NOMO-1 treated with DMSO at 0.1 percent for 48 hours (cell line): ENCODE measurements at regions not wholly inside any gene's neighbourhood (a gene's known extent, or its start where the extent isn't known, plus 50 kb on each side); places are given as distances from the start of the nearest gene placed in this dataset.

Experiments used
- DNase-seq: peaks from one replicate; lab custom pipeline; 2025; ENCODE audit not compliant: unreplicated experiment; lab: John Stamatoyannopoulos, UW

DNA sequence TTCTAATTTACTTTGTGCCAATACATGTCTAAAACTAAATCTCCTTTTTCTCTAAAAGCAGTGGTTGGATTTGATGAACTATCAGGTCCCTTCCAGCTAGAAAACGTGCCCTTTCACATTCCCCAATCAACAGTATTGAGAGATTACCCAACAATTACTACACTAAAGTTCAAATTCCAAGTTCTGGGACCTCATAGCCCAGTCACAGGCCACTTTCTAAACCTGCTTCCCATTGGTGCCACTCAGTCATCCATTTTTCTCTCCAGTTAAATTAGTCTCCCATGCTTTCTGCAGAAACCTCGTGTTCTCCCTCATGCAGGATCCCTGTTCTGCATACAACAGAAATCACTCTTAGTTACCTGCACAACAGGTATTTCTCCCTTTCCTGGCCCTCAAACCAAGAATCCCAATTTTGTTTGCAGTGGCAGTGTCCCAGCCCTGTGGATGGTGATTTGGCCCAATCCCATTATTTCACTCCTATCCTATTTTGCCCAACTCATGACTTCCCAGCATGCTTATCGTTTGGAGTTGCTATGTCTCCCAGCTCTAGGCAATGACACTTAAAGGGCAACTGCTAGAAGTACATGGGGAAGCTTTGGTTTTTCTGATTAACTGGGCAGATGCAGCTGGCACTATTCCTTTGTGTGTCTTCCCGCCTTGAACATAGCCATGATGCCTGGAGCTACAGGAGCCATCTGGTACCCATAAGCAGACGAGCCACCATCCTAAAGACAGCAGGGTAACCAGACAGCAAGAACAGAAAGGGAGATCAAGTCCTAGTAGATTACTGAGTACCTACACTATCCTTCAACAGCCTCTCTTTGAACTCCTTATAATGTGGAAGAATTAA lies 224.2 kb downstream of the MINAR1 start:
- no peak for DNase-seq

DNA sequence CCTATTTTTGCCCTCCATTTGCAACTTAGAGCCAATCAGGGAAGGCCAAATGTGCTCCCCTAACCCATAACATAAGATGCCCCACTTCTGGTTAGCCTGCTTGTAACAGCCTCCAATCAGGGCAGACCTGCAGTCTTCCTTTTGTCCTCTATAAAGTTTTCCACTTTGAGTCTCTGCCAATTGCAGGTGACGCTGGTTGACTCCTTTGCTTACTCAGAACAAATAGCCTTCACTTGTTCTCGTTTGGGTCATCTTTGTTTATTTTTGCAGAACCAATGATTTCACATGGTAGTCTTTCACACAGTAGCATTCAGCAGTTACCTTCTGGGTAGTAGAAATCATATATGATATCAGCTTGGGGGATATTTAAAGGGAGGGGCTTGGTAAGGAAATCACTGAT lies 225.6 kb downstream of the MINAR1 start:
- no peak for DNase-seq

DNA sequence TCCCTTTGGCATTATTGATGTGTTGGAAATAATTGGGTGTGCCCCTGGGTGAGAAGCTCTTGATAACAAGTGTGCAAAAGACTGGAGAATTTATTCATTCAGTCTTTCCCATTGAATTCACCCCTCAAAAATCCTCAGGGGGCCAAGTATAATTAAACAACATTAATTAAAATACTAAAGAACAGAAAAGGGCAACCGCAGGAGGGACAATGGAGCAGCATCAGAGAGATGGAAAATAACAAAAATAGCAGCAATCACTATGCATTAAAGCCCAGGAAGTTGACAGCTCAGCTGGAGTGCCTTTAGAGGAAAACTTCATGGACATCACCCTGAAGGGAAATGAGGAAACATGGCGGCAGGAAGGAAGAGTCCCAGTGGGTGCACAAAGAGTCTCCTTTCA lies 227.6 kb downstream of the MINAR1 start:
- DNase-seq, result no peak

DNA sequence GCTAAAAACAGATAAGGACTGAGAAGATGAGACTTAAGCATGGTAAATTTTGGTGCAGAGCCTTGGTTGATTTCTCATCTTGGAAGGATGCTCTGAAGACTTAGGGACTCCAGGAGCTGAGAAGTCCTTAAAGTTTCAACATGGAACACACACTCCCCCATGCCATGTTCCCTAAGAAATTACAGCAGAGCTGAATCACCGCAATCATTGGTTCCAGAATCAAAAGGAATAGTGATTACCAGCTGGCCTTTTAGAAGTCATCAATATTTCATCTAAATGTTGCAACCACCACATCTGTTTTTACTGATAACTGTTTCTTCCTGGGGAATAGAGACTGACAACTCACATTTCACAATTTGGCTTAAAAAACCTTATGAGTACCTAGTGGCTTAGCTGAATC lies 229.3 kb downstream of the MINAR1 start:
- no peak for DNase-seq

DNA sequence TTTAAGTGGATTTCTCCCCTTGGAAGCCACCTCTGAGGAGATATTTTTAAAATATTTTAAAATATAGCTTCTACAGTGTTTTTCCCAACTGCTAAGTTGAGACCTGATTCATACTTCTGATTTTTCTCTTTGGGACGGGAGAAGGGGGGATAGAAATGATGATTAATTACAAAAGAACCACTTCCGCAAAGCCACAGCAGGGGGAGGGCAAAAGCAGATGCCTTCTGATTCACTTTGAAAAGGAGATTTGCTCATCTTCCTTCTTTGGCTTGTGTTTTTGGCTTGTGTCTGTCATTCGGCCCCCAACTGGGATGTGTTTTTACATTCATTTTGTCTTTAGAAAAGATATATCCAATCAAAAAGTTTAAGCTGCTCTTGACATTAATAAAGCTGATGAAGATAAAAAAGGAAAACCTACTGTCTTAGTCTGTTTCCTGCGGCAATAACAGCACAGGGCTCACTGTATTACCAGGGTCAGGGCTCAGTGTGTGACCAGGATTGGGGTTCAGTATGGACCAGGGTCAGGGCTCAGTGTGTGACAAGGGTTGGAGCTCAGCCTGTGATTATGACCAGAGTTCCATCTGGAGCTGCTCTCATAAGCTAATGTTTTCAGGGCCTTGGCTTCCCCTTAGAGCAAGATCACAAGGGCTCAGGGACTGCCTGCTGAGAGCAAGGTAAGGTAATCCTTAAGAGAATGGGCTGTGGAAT lies 223.2 kb downstream of the MTHFS start:
- peak; percentile 76 for DNase-seq

DNA sequence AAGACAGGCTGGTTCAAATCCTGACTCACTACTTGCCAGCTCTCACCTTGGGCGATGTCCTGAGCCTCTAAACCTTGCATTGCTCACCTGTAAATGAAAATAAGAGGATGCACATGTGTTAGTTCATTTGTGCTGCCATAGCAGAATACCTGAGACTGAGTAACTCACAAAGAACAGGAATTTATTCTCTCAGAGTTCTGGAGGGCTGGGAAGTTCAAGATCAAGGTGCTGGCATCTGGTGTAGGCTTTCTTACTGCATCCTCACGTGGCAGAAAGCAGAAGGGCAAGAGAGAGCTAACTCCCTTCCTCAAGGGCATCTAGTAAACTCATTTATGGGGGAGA lies 222.7 kb downstream of the MTHFS start:
- DNase-seq, result no peak

DNA sequence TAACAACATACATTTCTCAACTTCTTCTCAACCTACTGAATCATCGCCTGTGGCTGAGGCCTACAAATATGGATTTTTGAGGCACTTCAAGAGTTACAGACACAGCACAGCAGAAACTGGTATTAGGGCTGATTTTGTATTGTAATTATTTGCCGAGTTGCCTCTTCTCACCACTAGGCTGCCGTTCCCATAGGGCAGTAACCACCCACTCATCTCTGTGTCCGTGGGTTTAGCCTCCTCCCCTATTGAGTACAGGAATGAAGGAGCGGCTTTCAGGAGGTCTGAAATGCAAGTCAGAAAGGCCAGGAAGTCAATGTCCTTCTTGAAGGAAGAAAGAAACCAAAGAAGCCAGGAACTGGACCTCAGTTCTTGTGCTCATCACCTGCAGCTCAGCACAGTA lies 220.8 kb downstream of the MTHFS start:
- no peak for DNase-seq

DNA sequence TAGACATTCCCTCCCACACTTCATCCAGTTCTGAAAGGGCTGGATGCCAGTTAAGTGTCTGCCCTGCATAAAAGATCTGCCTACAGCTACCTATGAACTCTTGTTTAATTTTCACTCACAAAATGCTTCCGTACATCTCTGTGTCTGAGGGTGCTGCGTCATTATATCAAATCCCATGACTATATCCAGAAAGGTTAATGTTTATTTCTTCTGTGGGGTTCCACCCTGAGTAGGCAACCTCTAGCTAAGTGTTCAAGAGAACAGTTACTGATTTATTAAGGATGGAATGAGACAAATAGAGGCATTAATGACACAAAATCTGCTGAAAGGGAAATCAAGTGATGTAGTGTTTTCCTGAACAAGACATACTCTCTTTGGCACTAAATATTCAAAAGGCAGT lies 220.2 kb downstream of the MTHFS start:
- DNase-seq, result no peak

DNA sequence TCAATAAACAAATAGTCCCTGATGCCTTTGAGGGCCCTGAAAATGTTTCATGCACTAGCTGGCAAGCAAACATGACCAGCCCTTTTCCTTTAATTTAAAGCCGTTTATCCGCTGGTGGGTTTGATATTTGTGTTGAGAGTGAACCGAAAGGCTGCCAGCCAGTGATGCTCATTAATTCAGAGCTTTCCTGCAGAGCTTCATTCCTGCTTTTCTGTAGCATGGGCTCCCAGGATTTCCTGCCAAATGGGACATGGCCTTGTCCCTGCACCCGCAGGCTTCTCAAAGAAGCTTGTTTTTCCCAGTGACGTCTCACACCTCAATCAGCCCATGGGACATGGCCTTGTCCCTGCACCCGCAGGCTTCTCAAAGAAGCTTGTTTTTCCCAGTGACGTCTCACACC lies 219.6 kb downstream of the MTHFS start:
- DNase-seq, result no peak

DNA sequence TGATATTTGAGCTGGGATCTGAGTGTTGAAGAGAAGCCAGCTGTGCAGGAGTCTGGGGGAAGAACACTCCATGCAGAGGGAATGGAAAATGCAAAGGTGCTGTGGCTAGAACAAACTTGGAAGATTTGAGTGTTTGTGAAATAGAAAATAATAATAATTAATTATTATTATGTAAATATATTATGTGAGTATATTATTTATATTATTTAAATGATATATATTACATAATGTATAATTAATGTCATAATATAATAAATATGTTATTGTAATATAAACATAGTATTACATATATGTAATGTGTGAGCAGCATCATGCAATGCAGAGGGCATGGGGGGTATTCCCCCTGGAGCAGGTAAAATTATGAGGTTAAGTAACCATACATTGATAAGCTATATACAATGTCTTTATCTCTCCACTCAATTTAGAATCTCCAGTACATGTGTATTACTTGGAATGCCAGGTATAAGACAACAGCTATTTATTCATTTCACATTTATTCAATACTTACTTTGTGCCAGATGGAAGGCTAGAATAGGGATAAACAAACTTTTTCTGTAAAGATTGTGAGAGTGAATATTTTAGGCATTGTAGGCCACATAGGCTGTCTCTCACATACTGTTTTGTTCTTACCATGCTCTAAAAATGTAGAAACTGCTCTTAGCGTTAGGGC lies 218.6 kb downstream of the MTHFS start:
- no peak for DNase-seq

DNA sequence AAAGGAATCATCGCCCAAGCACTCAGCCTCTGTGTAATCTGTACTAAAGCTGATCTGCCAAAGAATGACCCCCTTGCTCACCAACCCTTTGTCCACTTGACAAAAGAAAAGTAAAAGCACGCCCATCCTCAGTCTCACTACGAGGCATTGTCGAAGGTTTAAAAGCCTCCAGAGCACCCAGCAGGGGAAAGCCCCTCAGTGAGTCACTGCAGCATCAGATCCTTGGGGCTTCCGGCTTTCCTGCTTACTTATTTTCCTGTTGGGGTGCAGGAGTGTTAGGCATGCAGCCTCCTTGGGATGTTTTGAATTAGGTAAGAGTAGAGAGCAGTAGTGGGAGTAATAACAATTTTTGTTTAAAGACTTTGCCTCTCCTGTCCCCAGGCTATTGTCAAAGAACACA lies 216.1 kb downstream of the MTHFS start:
- no peak for DNase-seq

DNA sequence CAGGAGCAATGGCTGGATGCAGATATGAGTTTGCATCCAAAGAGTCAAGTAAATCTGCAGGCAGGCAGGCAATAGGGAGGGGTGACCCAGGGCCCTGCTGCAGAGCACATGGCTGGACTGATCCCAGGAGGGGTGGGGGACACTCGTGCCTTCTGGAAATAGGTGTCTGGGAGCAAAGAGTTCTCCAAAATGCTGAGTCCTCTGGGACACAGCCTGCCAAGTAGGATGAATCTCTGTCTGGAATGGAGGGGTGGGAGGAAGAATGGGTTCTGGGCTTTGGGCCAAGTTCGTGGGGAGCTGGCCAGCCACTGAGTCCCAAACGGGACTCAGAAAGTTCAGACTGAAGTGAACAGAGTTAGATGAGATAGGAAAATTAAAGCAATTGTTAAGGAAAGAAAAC lies 214.5 kb downstream of the MTHFS start:
- DNase-seq, result no peak

DNA sequence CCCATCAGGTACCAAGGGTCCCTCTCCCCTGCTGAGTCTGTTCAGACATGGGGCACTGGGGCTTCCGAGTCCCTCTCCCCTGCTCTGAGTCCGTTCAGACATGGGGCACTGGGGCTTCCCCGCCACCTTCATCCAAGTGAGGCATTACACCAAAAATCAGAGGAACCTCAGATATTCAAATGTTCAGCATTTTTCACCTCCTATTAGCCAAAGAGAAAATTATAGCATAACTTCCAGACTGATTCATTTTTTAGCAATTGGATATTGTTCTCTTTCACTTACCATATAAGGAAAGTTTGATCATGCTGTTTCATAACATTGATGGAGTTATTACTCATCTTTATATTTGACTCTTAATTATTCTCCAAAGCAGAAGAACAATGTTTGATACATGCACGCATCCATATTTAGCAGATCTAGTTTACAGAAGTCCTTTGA lies 213.9 kb downstream of the MTHFS start:
- no peak for DNase-seq

DNA sequence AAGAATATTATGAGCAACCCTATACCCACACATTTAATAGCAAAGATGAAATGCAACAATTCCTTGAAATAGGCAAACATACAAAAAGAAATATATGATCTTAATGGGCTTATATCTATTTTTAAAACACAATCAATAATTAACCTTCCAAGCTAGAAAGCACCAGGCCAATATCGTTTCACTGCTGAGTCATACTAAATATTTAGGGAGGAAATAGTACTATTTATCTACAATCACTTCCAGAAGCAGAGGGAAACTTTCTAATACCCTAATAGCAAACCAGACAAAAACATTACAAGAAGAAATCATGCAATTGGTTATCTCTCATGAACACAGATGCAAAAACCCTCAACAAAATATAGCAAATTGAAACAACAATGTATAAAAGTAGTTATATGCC lies 207.8 kb downstream of the MTHFS start:
- no peak for DNase-seq

DNA sequence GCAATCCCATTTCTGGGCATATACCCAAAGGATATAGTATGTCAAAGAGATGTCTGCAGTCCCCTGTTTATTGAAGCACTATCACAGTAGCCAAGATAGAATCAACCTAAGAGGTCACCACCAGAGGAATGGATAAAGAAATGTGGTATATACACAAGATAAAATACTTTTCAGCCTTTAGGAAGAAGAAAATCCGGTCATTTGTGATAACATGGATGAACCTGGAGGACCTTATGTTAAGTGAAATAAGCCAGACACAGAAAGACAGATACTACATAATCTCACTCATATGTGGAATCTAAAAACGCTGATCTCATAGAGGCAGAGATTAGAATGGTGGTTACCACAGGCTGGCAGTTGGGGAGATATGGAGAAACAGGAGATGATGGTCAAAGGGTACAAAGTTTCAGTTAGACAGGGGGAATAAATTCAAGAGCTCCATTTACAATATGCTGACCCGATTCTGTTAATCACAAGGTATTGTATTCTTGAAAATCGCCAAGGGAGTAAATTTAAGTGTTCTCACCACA lies 195.8 kb downstream of the MTHFS start:
- DNase-seq, result no peak

DNA sequence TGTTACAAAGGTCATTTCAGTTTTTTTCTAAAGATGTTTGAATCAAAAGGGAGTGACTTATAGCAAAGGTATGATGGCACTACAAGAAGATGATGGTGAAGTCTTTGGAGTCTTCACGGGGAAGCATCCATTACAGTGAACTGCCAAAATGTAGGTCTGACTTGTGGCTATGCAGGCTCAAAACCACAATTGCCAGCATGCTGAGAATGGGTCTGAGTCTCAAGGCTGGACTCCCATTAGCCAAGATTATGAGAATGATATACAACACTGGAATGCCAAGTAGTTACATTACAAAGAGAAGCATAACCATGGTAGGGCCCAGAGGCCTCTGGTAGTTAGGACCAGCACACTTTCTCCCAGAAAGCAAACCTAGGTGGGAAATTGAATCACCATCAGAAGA lies 194.2 kb downstream of the MTHFS start:
- no peak for DNase-seq

DNA sequence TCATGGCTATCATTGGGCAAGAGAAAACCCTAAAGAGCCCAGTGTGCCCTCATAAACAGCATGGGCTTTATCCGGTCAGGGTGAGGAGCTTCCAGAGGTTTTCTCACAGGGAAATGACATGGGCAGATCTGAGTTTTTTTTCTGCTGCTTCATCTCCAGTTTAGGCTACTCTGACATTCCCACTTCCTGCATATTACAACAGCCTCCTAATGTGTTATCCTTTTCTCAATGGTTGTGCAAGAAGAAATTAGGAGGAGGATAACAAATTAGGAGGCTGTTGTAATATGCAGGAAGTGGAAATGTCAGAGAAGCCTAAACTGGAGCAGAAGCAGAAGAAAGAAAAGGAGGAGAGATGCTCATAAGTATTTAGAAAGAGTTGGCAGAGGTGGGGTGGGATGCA lies 175.6 kb downstream of the MTHFS start:
- DNase-seq, result no peak

DNA sequence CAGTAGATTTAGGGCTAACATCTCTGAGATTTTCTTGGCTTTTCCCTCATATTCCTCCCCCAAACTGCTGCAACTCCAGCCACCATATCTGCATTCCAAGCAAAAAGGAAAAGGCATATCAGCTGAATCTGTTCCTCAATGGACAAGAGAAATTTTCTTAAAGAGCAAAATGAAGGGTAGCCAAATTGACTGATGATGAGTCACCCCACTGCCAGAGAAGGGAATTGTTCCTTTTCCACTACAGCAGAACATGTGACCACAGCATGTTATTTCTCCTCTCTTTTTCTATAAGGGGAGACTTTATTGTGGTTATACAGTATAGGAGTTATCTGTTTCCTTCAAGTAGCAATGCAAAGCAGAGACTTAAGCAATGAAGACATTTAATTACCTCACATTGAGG lies 172.5 kb downstream of the MTHFS start:
- peak; percentile 72 for DNase-seq

DNA sequence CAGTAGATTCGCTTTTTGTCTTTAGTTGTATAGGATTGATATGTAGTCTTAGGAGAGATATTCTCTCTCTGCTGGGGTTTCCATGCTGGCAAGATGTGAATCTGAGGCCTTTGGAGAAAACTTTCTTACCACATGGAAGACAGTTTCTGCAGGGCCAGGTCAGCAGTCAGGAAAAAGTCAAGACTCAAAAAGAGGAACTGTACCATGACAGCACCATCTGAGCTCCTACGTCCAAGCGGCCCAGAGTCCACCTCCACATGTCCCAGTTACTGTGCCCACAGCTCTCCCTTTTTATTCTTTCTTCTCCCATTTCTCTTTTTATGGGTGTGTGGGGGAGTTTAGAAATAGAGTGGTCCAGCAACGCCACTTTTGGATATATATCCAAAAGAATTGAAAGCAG lies 172.0 kb downstream of the MTHFS start:
- peak; percentile 60 for DNase-seq

DNA sequence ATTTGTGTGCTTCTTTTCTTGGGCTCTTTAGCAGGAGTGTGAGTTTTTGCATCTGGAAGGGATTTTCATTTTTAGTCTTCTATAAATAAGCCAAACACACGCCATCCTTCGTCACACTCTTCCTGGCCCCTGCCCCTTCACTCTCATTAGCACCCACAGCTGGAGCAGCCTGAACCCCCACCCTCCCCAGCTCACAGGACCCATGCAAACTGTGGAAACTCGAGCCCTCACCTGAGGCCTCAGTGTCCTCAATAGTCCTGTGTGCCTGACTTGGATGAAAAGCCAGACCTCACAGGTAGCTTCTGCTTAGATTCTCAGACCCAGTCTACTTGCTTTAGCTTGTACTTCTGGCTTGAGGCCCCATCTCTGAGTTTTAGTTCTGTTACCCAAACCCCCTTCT lies 167.9 kb downstream of the MTHFS start:
- no peak for DNase-seq

DNA sequence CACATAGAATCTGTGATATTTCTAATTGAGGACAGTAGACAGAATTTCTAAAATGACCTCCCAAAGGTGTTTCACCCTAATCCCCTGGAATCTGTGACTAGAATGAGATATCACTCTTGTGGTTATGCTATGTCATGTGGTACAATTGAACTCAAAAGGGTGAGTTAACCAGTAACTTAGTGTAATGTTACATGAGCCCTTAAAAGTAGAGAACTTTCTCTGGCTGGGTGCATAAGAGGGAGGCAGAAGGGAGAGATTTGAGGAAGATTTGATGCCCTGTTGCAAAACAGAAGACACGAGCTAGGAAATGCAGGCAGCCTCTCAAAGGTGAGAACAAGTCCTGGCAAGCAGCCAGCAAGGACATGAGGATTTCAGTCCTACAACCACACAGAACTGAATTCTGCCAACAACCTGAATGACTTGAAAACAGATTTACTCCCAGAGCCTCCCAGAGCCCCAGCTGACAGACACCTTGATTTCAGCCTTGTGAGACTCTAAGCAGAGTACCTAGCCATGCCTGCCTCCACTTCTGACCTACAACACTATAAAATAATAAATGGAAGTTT lies 160.3 kb downstream of the MTHFS start:
- DNase-seq, result no peak

DNA sequence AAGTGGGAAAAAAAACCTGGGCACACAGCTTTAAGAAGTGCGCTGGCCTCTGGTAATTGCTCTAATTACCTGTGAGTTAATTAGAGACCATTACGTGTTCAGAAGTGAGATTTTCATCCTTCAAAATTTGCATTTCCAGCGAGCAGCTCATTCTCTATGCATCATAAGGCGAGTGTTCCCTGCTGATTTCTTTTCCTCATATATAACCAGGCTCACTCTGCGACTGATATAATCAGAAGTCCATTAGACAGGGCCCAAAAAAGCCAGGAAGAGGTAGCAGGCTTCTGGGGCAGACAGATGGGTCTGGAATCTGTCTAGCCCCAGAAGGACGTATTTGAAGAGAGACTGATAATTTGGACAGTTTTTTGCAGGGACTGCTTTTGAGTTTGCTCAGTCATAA lies 158.7 kb downstream of the MTHFS start:
- DNase-seq, result no peak
